DMS153 (cell line): ENCODE measurements at regions not wholly inside any gene's neighbourhood (a gene's known extent, or its start where the extent isn't known, plus 50 kb on each side); places are given as distances from the start of the nearest gene placed in this dataset.

Experiments
- DNase-seq: peaks from one replicate; lab custom pipeline; 2025; lab: John Stamatoyannopoulos, UW

- DNase-seq: no peak
Observed at GRCh38 chr3:31425401-31425800, 107.3 kb upstream of the STT3B start.

- DNase-seq: no peak
Observed at GRCh38 chr3:31427623-31428022, 105.1 kb upstream of the STT3B start.

- DNase-seq: no peak
Observed at GRCh38 chr3:31431321-31431720, 101.4 kb upstream of the STT3B start.

- no peak for DNase-seq
Observed at GRCh38 chr3:31432897-31433678, 99.6 kb upstream of the STT3B start.

- DNase-seq: no peak
Observed at GRCh38 chr3:31433679-31433992, 99.1 kb upstream of the STT3B start.

GRCh38 chr3:31434819-31435218, 97.9 kb upstream of the STT3B start:
- DNase-seq: no peak

- no peak for DNase-seq
Observed at GRCh38 chr3:31436830-31437229, 95.9 kb upstream of the STT3B start.

- no peak for DNase-seq
Observed at GRCh38 chr3:31438742-31439141, 94.0 kb upstream of the STT3B start.

GRCh38 chr3:31439890-31440750, 92.6 kb upstream of the STT3B start:
- no peak for DNase-seq

- DNase-seq: no peak
Observed at GRCh38 chr3:31440878-31441277, 91.8 kb upstream of the STT3B start.

- DNase-seq: no peak
Observed at GRCh38 chr3:31442755-31443154, 90.0 kb upstream of the STT3B start.

GRCh38 chr3:31444220-31445142, 88.2 kb upstream of the STT3B start:
- no peak for DNase-seq

- DNase-seq: no peak
Observed at GRCh38 chr3:31445701-31446100, 87.0 kb upstream of the STT3B start.

GRCh38 chr3:31448035-31448881, 84.5 kb upstream of the STT3B start:
- no peak for DNase-seq

- no peak for DNase-seq
Observed at GRCh38 chr3:31448882-31449243, 83.9 kb upstream of the STT3B start.

- DNase-seq: no peak
Observed at GRCh38 chr3:31449318-31449717, 83.4 kb upstream of the STT3B start.

- DNase-seq: no peak
Observed at GRCh38 chr3:31450345-31450744, 82.4 kb upstream of the STT3B start.

- no peak for DNase-seq
Observed at GRCh38 chr3:31452495-31453106, 80.1 kb upstream of the STT3B start.

GRCh38 chr3:31453430-31453829, 79.3 kb upstream of the STT3B start:
- no peak for DNase-seq

- DNase-seq: no peak
Observed at GRCh38 chr3:31455524-31455923, 77.2 kb upstream of the STT3B start.

GRCh38 chr3:31456373-31456772, 76.4 kb upstream of the STT3B start:
- no peak for DNase-seq
